CD4-positive, alpha-beta T cell (primary cell): ENCODE measurements at regions not wholly inside any gene's neighbourhood (a gene's known extent, or its start where the extent isn't known, plus 50 kb on each side); places are given as distances from the start of the nearest gene placed in this dataset.

ENCODE experiments used
- ATAC-seq: fragments of 200-7000 bp; cut with Tn5 transposase; one replicate; pipeline ENCODE4 v1.10.0; 2022; ENCODE audit warnings: mild to moderate bottlenecking; ENCODE audit not compliant: poor library complexity
- CTCF ChIA-PET: fragments of 350-600 bp; sonication (Branson Sonifier 250); formaldehyde crosslinking; loops from one replicate; lab custom pipeline; 2021; ENCODE audit warnings: antibody characterized with exemption, inconsistent platforms; lab: Charles Lee
- POLR2A ChIA-PET: fragments of 350-600 bp; sonication (Branson Sonifier 250); formaldehyde crosslinking; loops from one replicate; lab custom pipeline; 2021; ENCODE audit warnings: antibody characterized with exemption, inconsistent platforms; lab: Charles Lee
- DNase-seq, 14 experiments: peaks; one replicate each; pipeline ENCODE4 v3.0.0-alpha.2; 2013 to 2020; ENCODE audit warnings: mixed read lengths in 2 of 14
- H3K27ac ChIP-seq, 2 donors: one replicate each; pipeline versions ENCODE4 v1.5.1 to v1.7.0; 2013; ENCODE audit warnings: low read length in 2 of 2, low read depth in 1 of 2, mild to moderate bottlenecking in 1 of 2
- H3K27me3 ChIP-seq, 2 experiments: 1 replicate in 1 of 2; 2 replicates in 1 of 2; pipeline versions ENCODE4 v1.6.1 to v1.7.0; 2013; ENCODE audit warnings: low read length in 2 of 2, control low read depth in 1 of 2, mild to moderate bottlenecking in 1 of 2, moderate library complexity in 1 of 2; ENCODE audit not compliant: insufficient read depth in 2 of 2, control insufficient read depth in 1 of 2
- H3K36me3 ChIP-seq: one replicate; pipeline ENCODE4 v1.6.1; 2013; ENCODE audit warnings: low read length, control low read depth; ENCODE audit not compliant: insufficient read depth
- H3K4me1 ChIP-seq: one replicate; pipeline ENCODE4 v1.6.1; 2013; ENCODE audit warnings: low read length, control low read depth; ENCODE audit not compliant: insufficient read depth
- H3K4me3 ChIP-seq: one replicate; pipeline ENCODE4 v1.5.1; 2013; ENCODE audit warnings: mild to moderate bottlenecking, low read length, moderate library complexity
- H3K9me3 ChIP-seq, 2 experiments: 1 replicate in 1 of 2; 2 replicates in 1 of 2; pipeline versions ENCODE4 v1.6.1 to v1.7.0; 2013; ENCODE audit warnings: low read length in 2 of 2, mild to moderate bottlenecking in 2 of 2, control low read depth in 1 of 2, moderate library complexity in 1 of 2; ENCODE audit not compliant: control insufficient read depth in 1 of 2, insufficient read depth in 1 of 2
- H3K27ac Mint-ChIP-seq: one replicate; pipeline ENCODE4 v1.8.0; 2020; ENCODE audit warnings: mixed read lengths
- H3K27me3 Mint-ChIP-seq: one replicate; pipeline ENCODE4 v1.8.0; 2021; ENCODE audit warnings: mixed read lengths
- H3K36me3 Mint-ChIP-seq: one replicate; pipeline ENCODE4 v1.8.0; 2021; ENCODE audit warnings: low read depth, mixed read lengths
- H3K4me1 Mint-ChIP-seq: one replicate; pipeline ENCODE4 v1.8.0; 2021; ENCODE audit warnings: low read depth, mixed read lengths
- H3K4me3 Mint-ChIP-seq: one replicate; pipeline ENCODE4 v1.8.0; 2020; ENCODE audit warnings: mild to moderate bottlenecking, mixed read lengths
- H3K9me3 Mint-ChIP-seq: one replicate; pipeline ENCODE4 v1.8.0; 2020; ENCODE audit warnings: mixed read lengths
- intact Hi-C, 2 experiments: fragments of 100-400 bp; cut with DNase I in 1 of 2; cut with micrococcal nuclease in 1 of 2; formaldehyde crosslinking; loops; one replicate each; pipeline versions ENCODE4 v1.15.1 to v1.9.0; 2023 to 2025; cut with DNase I, micrococcal nuclease
- TF ChIP-seq, protein P1 (sequence below): fragments of 200-600 bp; IDR thresholded peaks from one replicate; pipeline ENCODE4 v1.8.0; 2022; ENCODE audit warnings: antibody characterized with exemption, mild to moderate bottlenecking

DNA sequence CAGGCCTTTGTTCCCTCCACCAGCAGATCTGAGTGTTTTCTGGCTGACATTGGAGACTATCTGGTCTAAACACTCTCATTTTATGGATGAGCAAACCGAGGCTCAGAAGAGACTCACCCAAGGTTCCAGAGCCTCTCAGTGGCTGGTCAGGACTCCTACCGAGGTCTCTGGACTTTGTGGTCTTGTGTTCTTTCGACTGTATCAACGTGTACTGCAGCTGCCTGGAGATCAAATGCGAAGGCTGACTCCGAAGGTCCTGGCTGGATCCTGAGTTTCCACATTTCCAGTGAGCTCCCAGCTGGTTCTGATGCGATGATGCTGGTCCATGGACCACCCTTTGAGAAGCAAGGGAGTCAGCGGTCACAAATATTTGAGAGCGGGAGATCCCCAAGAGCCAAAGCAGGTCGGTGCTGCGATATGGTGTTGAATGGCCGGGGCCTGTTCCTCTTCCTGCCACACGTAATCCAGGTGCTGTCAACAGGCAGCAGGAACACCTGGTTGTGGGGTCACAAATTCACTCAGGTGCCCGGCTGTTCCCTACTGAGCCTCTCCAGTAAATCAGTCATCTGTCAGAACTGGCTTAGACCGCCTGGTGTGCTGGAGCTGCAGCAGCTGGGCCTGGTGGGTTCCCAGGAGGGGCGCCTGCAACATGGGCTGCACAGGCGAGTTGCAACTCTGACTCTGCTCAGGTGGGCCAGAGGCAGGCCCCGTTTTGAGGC, 94.8 kb upstream of the USP24 start:
- intact Hi-C loops = no loop called here

DNA sequence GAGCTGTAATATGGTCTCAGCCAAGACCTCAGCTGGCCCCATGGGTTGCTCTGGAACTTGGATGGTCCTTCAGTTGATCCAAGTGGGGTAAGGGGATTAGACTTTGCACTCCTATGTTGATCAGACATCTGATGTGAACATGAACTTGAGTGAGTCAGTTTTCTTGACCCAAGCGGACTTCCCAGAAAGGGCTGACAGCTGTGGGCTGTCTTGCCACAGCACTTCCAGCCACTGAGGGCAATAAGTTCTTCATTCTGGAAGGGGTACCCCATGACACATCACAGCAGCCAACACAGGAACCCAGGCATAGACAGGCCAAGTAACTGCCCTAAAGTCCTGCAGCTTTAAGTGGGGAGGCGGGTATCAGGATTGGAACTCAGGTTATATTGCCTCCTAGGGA, 93.9 kb upstream of the USP24 start:
- H3K27ac Mint-ChIP-seq = no peak overlapping the region
- POLR2A ChIA-PET = no interaction called here
- no peak overlapping the region for H3K4me3 Mint-ChIP-seq

More for the DNA sequence above, 94.8 kb upstream of the USP24 start:
- ChIA-PET CTCF (no interaction called here), POLR2A (no interaction called here)
- Histone ChIP-seq H3K4me1 (no peaks in the 10 kb centered on the region), H3K9me3 (no peaks in the 10 kb centered on the region), H3K4me3 (no peak overlapping the region), H3K27ac (no peak overlapping the region), H3K36me3 (no peaks in the 10 kb centered on the region), H3K27me3 (no peaks in the 10 kb centered on the region)
- H3K9me3 Mint-ChIP-seq = no peaks in the 10 kb centered on the region
- no peaks in the 10 kb centered on the region for H3K36me3 Mint-ChIP-seq
- TF ChIP-seq, protein P1, sequence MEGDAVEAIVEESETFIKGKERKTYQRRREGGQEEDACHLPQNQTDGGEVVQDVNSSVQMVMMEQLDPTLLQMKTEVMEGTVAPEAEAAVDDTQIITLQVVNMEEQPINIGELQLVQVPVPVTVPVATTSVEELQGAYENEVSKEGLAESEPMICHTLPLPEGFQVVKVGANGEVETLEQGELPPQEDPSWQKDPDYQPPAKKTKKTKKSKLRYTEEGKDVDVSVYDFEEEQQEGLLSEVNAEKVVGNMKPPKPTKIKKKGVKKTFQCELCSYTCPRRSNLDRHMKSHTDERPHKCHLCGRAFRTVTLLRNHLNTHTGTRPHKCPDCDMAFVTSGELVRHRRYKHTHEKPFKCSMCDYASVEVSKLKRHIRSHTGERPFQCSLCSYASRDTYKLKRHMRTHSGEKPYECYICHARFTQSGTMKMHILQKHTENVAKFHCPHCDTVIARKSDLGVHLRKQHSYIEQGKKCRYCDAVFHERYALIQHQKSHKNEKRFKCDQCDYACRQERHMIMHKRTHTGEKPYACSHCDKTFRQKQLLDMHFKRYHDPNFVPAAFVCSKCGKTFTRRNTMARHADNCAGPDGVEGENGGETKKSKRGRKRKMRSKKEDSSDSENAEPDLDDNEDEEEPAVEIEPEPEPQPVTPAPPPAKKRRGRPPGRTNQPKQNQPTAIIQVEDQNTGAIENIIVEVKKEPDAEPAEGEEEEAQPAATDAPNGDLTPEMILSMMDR = no peak
- no peak for DNase-seq
- no peak for ATAC-seq
- H3K4me3 Mint-ChIP-seq = no peak overlapping the region
- no peak overlapping the region for H3K27ac Mint-ChIP-seq
- H3K27me3 Mint-ChIP-seq = no peaks in the 10 kb centered on the region
- no peaks in the 10 kb centered on the region for H3K4me1 Mint-ChIP-seq

DNA sequence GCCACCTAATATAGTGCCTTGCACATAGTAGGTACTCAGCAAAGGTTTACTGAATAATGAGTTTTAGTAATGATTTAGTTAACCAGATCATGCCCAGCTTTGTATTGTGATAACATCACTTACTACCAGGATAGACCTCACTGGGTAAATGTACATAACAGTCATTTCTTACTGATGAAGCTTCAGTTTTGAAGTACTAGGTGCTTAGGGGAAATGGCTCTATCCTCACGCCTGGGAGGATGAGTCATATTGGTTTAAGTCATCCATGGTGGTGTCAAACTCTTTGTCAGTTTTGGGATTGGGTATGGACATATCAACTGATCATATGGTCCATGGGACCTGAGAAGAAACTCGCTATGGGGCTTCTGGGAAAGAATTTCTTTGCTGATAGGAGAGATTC, 90.6 kb upstream of the USP24 start:
- H3K27ac ChIP-seq = no peak overlapping the region
- intact Hi-C loops = no loop called here
- no peaks in the 10 kb centered on the region for H3K4me1 ChIP-seq
- POLR2A ChIA-PET = interaction anchor here (1.5 kb wide), 1 partner anchor 11 kb away, joined by 4 read pairs; no protein-coding TSS in a partner anchor
- no peak overlapping the region for H3K4me3 Mint-ChIP-seq
- no peaks in the 10 kb centered on the region for H3K27me3 Mint-ChIP-seq
- no peak for ATAC-seq
- H3K27ac Mint-ChIP-seq = no peak overlapping the region
- TF ChIP-seq, protein P1 = no peak
- H3K36me3 ChIP-seq = no peaks in the 10 kb centered on the region
- no peaks in the 10 kb centered on the region for H3K4me1 Mint-ChIP-seq
- no peak overlapping the region for H3K4me3 ChIP-seq
- H3K9me3 ChIP-seq = no peaks in the 10 kb centered on the region
- no peaks in the 10 kb centered on the region for H3K9me3 Mint-ChIP-seq
- CTCF ChIA-PET = no interaction called here
- peaks cover 0 to 3% of the 10 kb centered on the region in 2 experiments for H3K27me3 ChIP-seq
- no peaks in the 10 kb centered on the region for H3K36me3 Mint-ChIP-seq
- DNase-seq = no peak

More for the DNA sequence above, 93.9 kb upstream of the USP24 start:
- ATAC-seq (no peak), DNase-seq (no peak)
- no peaks in the 10 kb centered on the region for H3K27me3 ChIP-seq
- CTCF ChIA-PET = no interaction called here
- no peaks in the 10 kb centered on the region for H3K9me3 ChIP-seq
- Mint-ChIP-seq H3K27me3 (no peaks in the 10 kb centered on the region), H3K9me3 (no peaks in the 10 kb centered on the region), H3K4me1 (no peaks in the 10 kb centered on the region), H3K36me3 (no peaks in the 10 kb centered on the region)
- no peaks in the 10 kb centered on the region for H3K36me3 ChIP-seq
- no peak overlapping the region for H3K27ac ChIP-seq
- intact Hi-C loops = no loop called here
- H3K4me3 ChIP-seq = no peak overlapping the region
- TF ChIP-seq, protein P1 = no peak
- no peaks in the 10 kb centered on the region for H3K4me1 ChIP-seq
